ENCODE measurements at regions not wholly inside any gene's neighbourhood (a gene's known extent, or its start where the extent isn't known, plus 50 kb on each side); places are given as distances from the start of the nearest gene placed in this dataset.

- Histone ChIP-seq H3K4me3 (no peak overlapping the region), H3K9me3 (no peaks in the 10 kb centered on the region), H3K36me3 (no peaks in the 10 kb centered on the region), H3K4me1 (no peaks in the 10 kb centered on the region), H3K27ac (no peak overlapping the region), H3K27me3 (no peaks in the 10 kb centered on the region)
- DNase-seq (no peak), ATAC-seq (no peak)
- 73% methylated on average over 5 of the region's 5 CpGs for WGBS (ENCODE audit: insufficient coverage, low coverage, low lambda C conversion rate, missing lambda C conversion rate)
- intact Hi-C loops (cut with DNase I) = no loop called here
- TF ChIP-seq POLR2A (IDR thresholded peaks at IDR 0.05) = no peak
- no peak for TF ChIP-seq CTCF (IDR thresholded peaks at IDR 0.05)
These were observed 292.1 kb downstream of the BTG1 start for GRCh38 chr12:91853350-91854127.

GRCh38 chr12:91852634-91853033, 293.0 kb downstream of the BTG1 start:
- DNase-seq (no peak), ATAC-seq (no peak)
- intact Hi-C loops (cut with DNase I) = no loop called here
- no peak overlapping the region for H3K4me3 ChIP-seq
- no peak overlapping the region for H3K27ac ChIP-seq
- TF ChIP-seq CTCF (IDR thresholded peaks at IDR 0.05) = no peak
- no peak for TF ChIP-seq POLR2A (IDR thresholded peaks at IDR 0.05)
- no peaks in the 10 kb centered on the region for H3K4me1 ChIP-seq
- H3K27me3 ChIP-seq = no peaks in the 10 kb centered on the region
- 80% methylated on average over 2 of the region's 2 CpGs for WGBS (ENCODE audit: insufficient coverage, low coverage, low lambda C conversion rate, missing lambda C conversion rate)
- no peaks in the 10 kb centered on the region for H3K9me3 ChIP-seq
- no peaks in the 10 kb centered on the region for H3K36me3 ChIP-seq

- Histone ChIP-seq H3K4me3 (no peak overlapping the region), H3K36me3 (no peaks in the 10 kb centered on the region), H3K27me3 (no peaks in the 10 kb centered on the region), H3K27ac (no peak overlapping the region), H3K4me1 (no peaks in the 10 kb centered on the region), H3K9me3 (no peaks in the 10 kb centered on the region)
- TF ChIP-seq CTCF (IDR thresholded peaks at IDR 0.05) = no peak
- no peak for TF ChIP-seq POLR2A (IDR thresholded peaks at IDR 0.05)
- DNase-seq (no peak), ATAC-seq (no peak)
- intact Hi-C loops (cut with DNase I) = no loop called here
These were observed 293.7 kb downstream of the BTG1 start for GRCh38 chr12:91851741-91852477.

- TF ChIP-seq POLR2A (IDR thresholded peaks at IDR 0.05) (no peak), CTCF (IDR thresholded peaks at IDR 0.05) (no peak)
- H3K27ac ChIP-seq = no peak overlapping the region
- H3K9me3 ChIP-seq = no peaks in the 10 kb centered on the region
- H3K36me3 ChIP-seq = no peaks in the 10 kb centered on the region
- H3K27me3 ChIP-seq = no peaks in the 10 kb centered on the region
- DNase-seq (no peak), ATAC-seq (no peak)
- H3K4me1 ChIP-seq = no peaks in the 10 kb centered on the region
- WGBS (ENCODE audit: insufficient coverage, low coverage, low lambda C conversion rate, missing lambda C conversion rate) = 85% methylated on average over 1 of the region's 1 CpG
- no peak overlapping the region for H3K4me3 ChIP-seq
- intact Hi-C loops (cut with DNase I) = no loop called here
These were observed 299.1 kb downstream of the BTG1 start for GRCh38 chr12:91846466-91847055.

All from right lobe of liver (tissue), 6 donors.